C1 segment of cervical spinal cord (tissue), 14 donors: ENCODE measurements at regions not wholly inside any gene's neighbourhood (a gene's known extent, or its start where the extent isn't known, plus 50 kb on each side); places are given as distances from the start of the nearest gene placed in this dataset.
"Not testable (repeated sequence)": the region's sequence is repeated elsewhere in the genome, so short reads cannot be mapped to it uniquely, and the experiment has no call there.

Experiments
- DNase-seq, 14 donors: peaks; one replicate each; lab custom pipeline; 2025; lab: John Stamatoyannopoulos, UW

- not testable (repeated sequence) for DNase-seq
Observed at GRCh38 chr21:20502915-20503314, 495.3 kb upstream of the NCAM2 start.

- DNase-seq, result no peak
Observed at GRCh38 chr21:20507783-20508182, 490.4 kb upstream of the NCAM2 start.

- DNase-seq, result no peak
Observed at GRCh38 chr21:20511216-20511880, 486.9 kb upstream of the NCAM2 start.

- no peak for DNase-seq
Observed at GRCh38 chr21:20515446-20515845, 482.8 kb upstream of the NCAM2 start.

GRCh38 chr21:20519076-20519475 lies 479.1 kb upstream of the NCAM2 start:
- DNase-seq, result no peak

GRCh38 chr21:20522611-20523010 lies 475.6 kb upstream of the NCAM2 start:
- no peak for DNase-seq

- DNase-seq, result no peak
Observed at GRCh38 chr21:20523191-20523590, 475.0 kb upstream of the NCAM2 start.

GRCh38 chr21:20527731-20528460 lies 470.3 kb upstream of the NCAM2 start:
- DNase-seq, result no peak

- DNase-seq, result no peak
Observed at GRCh38 chr21:20537130-20537529, 461.1 kb upstream of the NCAM2 start.

GRCh38 chr21:20538039-20538658 lies 460.1 kb upstream of the NCAM2 start:
- DNase-seq, result no peak

GRCh38 chr21:20545454-20545853 lies 452.8 kb upstream of the NCAM2 start:
- DNase-seq, result no peak

GRCh38 chr21:20551939-20552338 lies 446.3 kb upstream of the NCAM2 start:
- no peak for DNase-seq

- DNase-seq, result no peak
Observed at GRCh38 chr21:20554785-20555184, 443.4 kb upstream of the NCAM2 start.

- DNase-seq, result no peak
Observed at GRCh38 chr21:20570824-20571232, 427.4 kb upstream of the NCAM2 start.

GRCh38 chr21:20572582-20572981 lies 425.6 kb upstream of the NCAM2 start:
- no peak for DNase-seq

- DNase-seq, result no peak
Observed at GRCh38 chr21:20581361-20581760, 416.8 kb upstream of the NCAM2 start.

GRCh38 chr21:20591284-20591683 lies 406.9 kb upstream of the NCAM2 start:
- no peak for DNase-seq

GRCh38 chr21:20592463-20592862 lies 405.7 kb upstream of the NCAM2 start:
- no peak for DNase-seq

- no peak for DNase-seq
Observed at GRCh38 chr21:20603236-20603635, 395.0 kb upstream of the NCAM2 start.

GRCh38 chr21:20611008-20611407 lies 387.2 kb upstream of the NCAM2 start:
- no peak for DNase-seq

- DNase-seq, result no peak
Observed at GRCh38 chr21:20613654-20614053, 384.6 kb upstream of the NCAM2 start.

GRCh38 chr21:20617130-20617529 lies 381.1 kb upstream of the NCAM2 start:
- DNase-seq, result no peak

GRCh38 chr21:20618878-20619277 lies 379.3 kb upstream of the NCAM2 start:
- peak in 1 of 14 donors; percentile 13 for DNase-seq
